ENCODE measurements at regions not wholly inside any gene's neighbourhood (a gene's known extent, or its start where the extent isn't known, plus 50 kb on each side); places are given as distances from the start of the nearest gene placed in this dataset.

- no peak overlapping the region for H3K27ac ChIP-seq
Observed at GRCh38 chr5:92574023-92574422, 1007.0 kb downstream of the NR2F1-AS1 start.

GRCh38 chr5:92568522-92568921 is 1012.5 kb downstream of the NR2F1-AS1 start:
- H3K27ac ChIP-seq, result no peak overlapping the region
- TF ChIP-seq ZFX (IDR thresholded peaks at IDR 0.05) (no peak), CTCF (conservative IDR thresholded peaks at IDR 0.05) (no peak)

More at GRCh38 chr5:92574023-92574422, 1007.0 kb downstream of the NR2F1-AS1 start:
- TF ChIP-seq CTCF (conservative IDR thresholded peaks at IDR 0.05) (no peak), ZFX (IDR thresholded peaks at IDR 0.05) (no peak)

GRCh38 chr5:92567831-92568450 is 1013.1 kb downstream of the NR2F1-AS1 start:
- TF ChIP-seq ZFX (IDR thresholded peaks at IDR 0.05), result no peak
- TF ChIP-seq CTCF (conservative IDR thresholded peaks at IDR 0.05), result no peak

GRCh38 chr5:92566113-92566786 is 1014.8 kb downstream of the NR2F1-AS1 start:
- TF ChIP-seq CTCF (conservative IDR thresholded peaks at IDR 0.05), result no peak
- no peak for TF ChIP-seq ZFX (IDR thresholded peaks at IDR 0.05)
- no peak overlapping the region for H3K27ac ChIP-seq

More at GRCh38 chr5:92567831-92568450, 1013.1 kb downstream of the NR2F1-AS1 start:
- H3K27ac ChIP-seq, result no peak overlapping the region

GRCh38 chr5:92565673-92566072 is 1015.3 kb downstream of the NR2F1-AS1 start:
- TF ChIP-seq ZFX (IDR thresholded peaks at IDR 0.05) (no peak), CTCF (conservative IDR thresholded peaks at IDR 0.05) (no peak)
- H3K27ac ChIP-seq, result no peak overlapping the region

- TF ChIP-seq CTCF (conservative IDR thresholded peaks at IDR 0.05) (no peak), ZFX (IDR thresholded peaks at IDR 0.05) (no peak)
- H3K27ac ChIP-seq, result no peak overlapping the region
Observed at GRCh38 chr5:92562065-92562464, 1019.0 kb downstream of the NR2F1-AS1 start.

GRCh38 chr5:92561411-92561959 is 1019.5 kb downstream of the NR2F1-AS1 start:
- H3K27ac ChIP-seq, result no peak overlapping the region
- TF ChIP-seq ZFX (IDR thresholded peaks at IDR 0.05) (no peak), CTCF (conservative IDR thresholded peaks at IDR 0.05) (no peak)
